Vagina (tissue), 2 donors: ENCODE measurements at regions not wholly inside any gene's neighbourhood (a gene's known extent, or its start where the extent isn't known, plus 50 kb on each side); places are given as distances from the start of the nearest gene placed in this dataset.

ENCODE experiments used
- DNase-seq, 2 donors: peaks; one replicate each; pipeline ENCODE4 v3.0.0-alpha.2; 2017; ENCODE audit errors: extremely low spot score in 2 of 2
- H3K27ac ChIP-seq: fragments of 200-600 bp; sonication (generic); one replicate; pipeline ENCODE4 v1.5.1; 2019
- H3K27me3 ChIP-seq: fragments of 200-600 bp; sonication (generic); one replicate; pipeline ENCODE4 v1.5.1; 2019
- H3K36me3 ChIP-seq, 2 donors: fragments of 200-600 bp; sonication (generic); one replicate each; pipeline ENCODE4 v1.5.1; 2017 to 2019
- H3K4me1 ChIP-seq: fragments of 200-600 bp; sonication (generic); one replicate; pipeline ENCODE4 v1.5.1; 2019
- H3K4me3 ChIP-seq, 2 donors: fragments of 200-600 bp; sonication (generic); 1 replicate in 1 of 2; 2 replicates in 1 of 2; pipeline ENCODE4 v1.5.1; 2016 to 2019
- H3K9me3 ChIP-seq: fragments of 200-600 bp; sonication (generic); one replicate; pipeline ENCODE4 v1.5.1; 2019
- POLR2A ChIP-seq, 2 donors: fragments of 450-650 bp; IDR thresholded peaks; one replicate each; pipeline ENCODE4 v1.6.1; 2017; ENCODE audit warnings: antibody characterized with exemption in 2 of 2, mild to moderate bottlenecking in 2 of 2, moderate library complexity in 2 of 2
- POLR2AphosphoS5 ChIP-seq, 2 donors: sonication (generic); formaldehyde crosslinking; IDR thresholded peaks; one replicate each; pipeline ENCODE4 v1.9.0; 2017; ENCODE audit warnings: antibody characterized with exemption in 2 of 2, mild to moderate bottlenecking in 2 of 2, low read depth in 1 of 2; ENCODE audit not compliant: insufficient read depth in 1 of 2
- intact Hi-C: fragments of 100-400 bp; cut with DNase I; formaldehyde crosslinking; loops from one replicate; pipeline ENCODE4 v1.15.1; 2023
- TF ChIP-seq, protein P1 (sequence below), 3 experiments: fragments of 450-650 bp in 2 of 3; fragments of 200-600 bp in 1 of 3; sonication (generic) in 1 of 3; IDR thresholded peaks; one replicate each; pipeline ENCODE4 v1.5.1; 2017 to 2019; ENCODE audit warnings: antibody characterized with exemption in 3 of 3, mild to moderate bottlenecking in 2 of 3, moderate library complexity in 2 of 3

DNA sequence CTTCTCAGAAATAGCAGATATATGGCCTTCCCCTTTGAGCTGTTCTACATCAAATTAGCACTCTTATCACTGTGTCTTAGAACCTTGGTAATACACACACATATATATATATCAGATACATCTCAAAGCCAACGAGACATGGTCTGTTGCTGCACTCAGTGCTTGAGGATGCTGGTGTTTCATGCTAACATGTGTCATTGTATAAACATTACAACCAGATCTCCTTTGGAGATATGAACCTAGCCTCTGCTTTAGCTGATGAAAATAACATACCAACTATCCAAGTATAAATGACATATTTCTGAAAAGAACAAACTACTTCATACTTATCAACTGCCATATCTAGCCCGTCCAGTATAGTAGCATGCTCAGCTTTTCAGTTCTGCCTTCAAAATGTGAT lies 226.7 kb upstream of the HNRNPA3 start:
- H3K27ac ChIP-seq = no peak overlapping the region
- no peaks in the 10 kb centered on the region for H3K36me3 ChIP-seq
- TF ChIP-seq, protein P1, sequence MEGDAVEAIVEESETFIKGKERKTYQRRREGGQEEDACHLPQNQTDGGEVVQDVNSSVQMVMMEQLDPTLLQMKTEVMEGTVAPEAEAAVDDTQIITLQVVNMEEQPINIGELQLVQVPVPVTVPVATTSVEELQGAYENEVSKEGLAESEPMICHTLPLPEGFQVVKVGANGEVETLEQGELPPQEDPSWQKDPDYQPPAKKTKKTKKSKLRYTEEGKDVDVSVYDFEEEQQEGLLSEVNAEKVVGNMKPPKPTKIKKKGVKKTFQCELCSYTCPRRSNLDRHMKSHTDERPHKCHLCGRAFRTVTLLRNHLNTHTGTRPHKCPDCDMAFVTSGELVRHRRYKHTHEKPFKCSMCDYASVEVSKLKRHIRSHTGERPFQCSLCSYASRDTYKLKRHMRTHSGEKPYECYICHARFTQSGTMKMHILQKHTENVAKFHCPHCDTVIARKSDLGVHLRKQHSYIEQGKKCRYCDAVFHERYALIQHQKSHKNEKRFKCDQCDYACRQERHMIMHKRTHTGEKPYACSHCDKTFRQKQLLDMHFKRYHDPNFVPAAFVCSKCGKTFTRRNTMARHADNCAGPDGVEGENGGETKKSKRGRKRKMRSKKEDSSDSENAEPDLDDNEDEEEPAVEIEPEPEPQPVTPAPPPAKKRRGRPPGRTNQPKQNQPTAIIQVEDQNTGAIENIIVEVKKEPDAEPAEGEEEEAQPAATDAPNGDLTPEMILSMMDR (IDR thresholded peaks at IDR 0.05) = no peak
- TF ChIP-seq POLR2A (IDR thresholded peaks at IDR 0.05) = no peak
- TF ChIP-seq POLR2AphosphoS5 (IDR thresholded peaks at IDR 0.05; ENCODE audit: insufficient read depth in 1 of 2, low read depth in 1 of 2) = no peak
- no peaks in the 10 kb centered on the region for H3K27me3 ChIP-seq
- H3K9me3 ChIP-seq = no peaks in the 10 kb centered on the region
- DNase-seq = no peak
- intact Hi-C loops = no loop called here
- no peak overlapping the region for H3K4me3 ChIP-seq
- H3K4me1 ChIP-seq = no peaks in the 10 kb centered on the region

DNA sequence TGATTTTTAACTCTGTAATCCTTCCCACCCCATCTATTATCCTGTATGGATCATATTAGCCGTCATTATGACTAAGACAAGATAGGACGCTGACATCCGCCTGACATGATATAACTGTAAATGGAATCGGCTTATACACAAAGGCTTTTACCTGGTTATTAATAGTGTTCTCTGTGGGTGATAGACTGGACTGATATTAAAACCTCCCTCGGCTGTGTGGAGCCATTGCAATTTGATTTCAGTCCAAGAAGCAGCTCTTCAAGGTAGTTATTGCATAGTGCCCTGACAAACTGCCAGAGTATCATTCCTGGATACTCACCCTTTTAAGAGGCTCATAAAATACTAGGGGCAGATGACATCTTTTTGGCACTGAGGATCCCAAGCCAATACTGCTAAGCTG lies 226.1 kb upstream of the HNRNPA3 start:
- intact Hi-C loops = no loop called here
- Histone ChIP-seq H3K27ac (no peak overlapping the region), H3K36me3 (no peaks in the 10 kb centered on the region), H3K4me3 (no peak overlapping the region), H3K4me1 (no peaks in the 10 kb centered on the region), H3K27me3 (no peaks in the 10 kb centered on the region), H3K9me3 (no peaks in the 10 kb centered on the region)
- no peak for DNase-seq
- TF ChIP-seq POLR2AphosphoS5 (IDR thresholded peaks at IDR 0.05; ENCODE audit: insufficient read depth in 1 of 2, low read depth in 1 of 2) = no peak
- TF ChIP-seq, protein P1 (IDR thresholded peaks at IDR 0.05) = no peak
- no peak for TF ChIP-seq POLR2A (IDR thresholded peaks at IDR 0.05)

DNA sequence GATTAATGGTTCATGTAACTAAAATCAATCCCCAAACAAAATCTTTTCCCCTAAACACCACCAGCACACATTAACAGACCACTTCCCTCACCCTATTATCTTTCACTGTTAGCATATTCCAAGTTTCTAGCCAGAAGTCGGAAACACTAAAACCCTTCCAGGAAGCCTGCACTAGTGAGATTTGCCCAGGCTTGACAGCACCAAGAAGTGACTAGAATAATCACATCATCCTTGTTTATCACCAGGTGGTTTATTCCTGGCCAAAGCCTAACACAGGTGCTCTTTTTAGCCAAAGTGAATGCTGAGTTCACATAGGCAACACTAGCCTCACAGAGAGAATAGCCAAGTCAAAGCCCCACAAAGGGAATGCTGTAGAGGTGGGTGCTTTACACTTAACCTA lies 221.2 kb upstream of the HNRNPA3 start:
- H3K27ac ChIP-seq = no peak overlapping the region
- DNase-seq = no peak
- no peak for TF ChIP-seq POLR2AphosphoS5 (IDR thresholded peaks at IDR 0.05; ENCODE audit: insufficient read depth in 1 of 2, low read depth in 1 of 2)
- TF ChIP-seq POLR2A (IDR thresholded peaks at IDR 0.05) = no peak
- TF ChIP-seq, protein P1 (IDR thresholded peaks at IDR 0.05) = no peak
- no peaks in the 10 kb centered on the region for H3K27me3 ChIP-seq
- no peak overlapping the region for H3K4me3 ChIP-seq
- H3K4me1 ChIP-seq = no peaks in the 10 kb centered on the region
- H3K9me3 ChIP-seq = no peaks in the 10 kb centered on the region
- intact Hi-C loops = no loop called here
- H3K36me3 ChIP-seq = no peaks in the 10 kb centered on the region

DNA sequence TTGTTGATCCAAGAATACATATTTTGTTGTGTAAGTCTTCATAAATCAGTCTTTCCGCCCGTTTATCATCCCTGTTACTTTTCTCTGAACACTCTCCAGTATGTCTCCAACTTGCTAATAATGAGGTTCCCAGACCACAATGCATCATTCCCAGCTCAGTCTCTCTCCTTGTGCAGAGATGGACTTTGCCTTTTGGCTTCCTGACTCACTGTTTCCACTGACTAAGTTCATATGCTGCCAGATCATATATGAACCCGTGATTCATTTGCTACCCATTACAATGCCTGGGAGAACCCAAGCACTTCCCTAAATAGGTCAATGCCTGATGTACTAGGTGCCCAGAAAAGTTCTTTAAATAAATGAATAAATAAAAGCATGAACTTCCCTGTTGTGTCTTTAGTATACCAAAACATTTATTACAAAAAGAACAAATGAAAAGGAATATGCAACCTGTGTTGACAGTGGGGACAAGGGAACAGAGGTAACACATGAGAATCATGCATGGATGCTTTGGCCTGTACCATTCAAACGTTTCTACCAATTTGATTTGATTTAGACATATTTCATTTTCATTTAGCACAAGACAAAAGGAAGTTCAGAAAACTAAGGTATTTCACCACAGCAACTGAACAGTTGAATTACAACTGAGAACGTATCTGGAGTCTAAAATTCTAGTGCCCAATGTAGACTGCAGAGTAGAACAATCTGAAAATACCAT lies 215.4 kb upstream of the HNRNPA3 start:
- intact Hi-C loops = no loop called here
- Histone ChIP-seq H3K4me3 (no peak overlapping the region), H3K9me3 (no peaks in the 10 kb centered on the region), H3K4me1 (peaks cover 24% of the 10 kb centered on the region), H3K36me3 (no peaks in the 10 kb centered on the region), H3K27ac (peak overlapping the region; percentile 31), H3K27me3 (no peaks in the 10 kb centered on the region)
- TF ChIP-seq, protein P1 (IDR thresholded peaks at IDR 0.05) = no peak
- TF ChIP-seq POLR2A (IDR thresholded peaks at IDR 0.05) (no peak), POLR2AphosphoS5 (IDR thresholded peaks at IDR 0.05; ENCODE audit: insufficient read depth in 1 of 2, low read depth in 1 of 2) (peak in 1 of 2 donors; percentile 34)
- DNase-seq = no peak

DNA sequence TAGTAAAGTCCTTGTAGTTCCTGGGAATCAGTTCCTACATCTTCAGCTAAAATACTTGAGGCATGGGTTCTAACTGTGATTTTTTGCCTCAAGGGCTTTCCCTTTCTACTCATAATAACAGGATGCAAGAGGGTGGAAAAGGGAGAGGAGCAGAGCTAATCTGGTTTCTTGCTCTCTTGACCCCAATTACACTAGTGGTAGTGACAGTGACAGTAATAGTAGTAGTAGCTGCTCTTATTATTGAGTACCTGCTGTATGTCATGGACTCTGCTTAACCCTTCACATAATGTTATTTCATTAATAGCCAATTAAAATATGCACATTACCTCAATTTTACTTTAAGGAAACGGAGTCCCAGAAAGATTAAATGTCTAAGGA lies 214.8 kb upstream of the HNRNPA3 start:
- Histone ChIP-seq H3K4me1 (peaks cover 24% of the 10 kb centered on the region), H3K27me3 (no peaks in the 10 kb centered on the region), H3K9me3 (no peaks in the 10 kb centered on the region), H3K27ac (peak overlapping the region; percentile 31), H3K4me3 (no peak overlapping the region), H3K36me3 (no peaks in the 10 kb centered on the region)
- intact Hi-C loops = no loop called here
- TF ChIP-seq POLR2A (IDR thresholded peaks at IDR 0.05) (no peak), POLR2AphosphoS5 (IDR thresholded peaks at IDR 0.05; ENCODE audit: insufficient read depth in 1 of 2, low read depth in 1 of 2) (no peak)
- TF ChIP-seq, protein P1 (IDR thresholded peaks at IDR 0.05) = no peak
- no peak for DNase-seq
